Fibroblast of skin of scalp (primary cell): ENCODE measurements at regions not wholly inside any gene's neighbourhood (a gene's known extent, or its start where the extent isn't known, plus 50 kb on each side); places are given as distances from the start of the nearest gene placed in this dataset.

ENCODE experiments used
- DNase-seq: peaks from one replicate; pipeline ENCODE4 v3.0.0-alpha.2; 2013

DNA sequence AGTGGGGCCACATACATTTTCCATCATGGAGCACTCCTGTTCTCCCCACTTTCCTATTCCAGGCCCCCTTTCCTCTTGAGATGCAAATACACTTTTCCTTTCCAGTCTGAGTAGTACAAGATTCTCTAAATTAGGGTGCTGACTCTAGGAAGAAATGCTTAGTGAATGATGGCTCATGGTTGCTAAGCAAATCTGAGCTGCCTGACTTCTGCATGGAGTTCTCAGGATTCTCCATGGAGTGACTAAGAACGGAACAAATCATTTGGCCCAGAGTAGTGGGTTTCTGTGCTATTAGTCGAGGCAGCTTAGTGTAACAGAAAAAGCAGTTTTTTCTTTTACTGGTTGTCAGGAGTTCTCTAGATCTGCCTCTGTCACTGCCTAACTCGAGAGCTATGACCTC lies 65.4 kb upstream of the NTM start:
- DNase-seq, result no peak

DNA sequence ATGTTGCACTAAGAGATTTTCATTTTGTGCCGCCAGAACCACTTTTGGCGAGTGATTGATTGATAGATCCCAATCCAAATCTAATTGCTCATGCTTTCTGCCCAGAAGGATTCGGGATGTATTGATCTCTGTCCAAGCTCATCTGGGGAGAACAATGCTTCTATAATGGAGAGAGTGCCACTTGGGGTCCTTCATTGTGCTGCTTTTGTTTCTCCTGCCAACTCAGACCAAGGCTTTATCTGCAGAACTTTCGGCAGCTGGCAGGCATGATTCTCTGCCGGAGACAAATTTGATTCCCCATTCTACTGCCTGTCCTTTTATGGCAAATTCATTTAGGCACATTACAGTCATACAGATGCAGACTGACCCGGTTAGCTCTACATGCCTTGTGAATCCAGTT lies 62.9 kb upstream of the NTM start:
- no peak for DNase-seq

DNA sequence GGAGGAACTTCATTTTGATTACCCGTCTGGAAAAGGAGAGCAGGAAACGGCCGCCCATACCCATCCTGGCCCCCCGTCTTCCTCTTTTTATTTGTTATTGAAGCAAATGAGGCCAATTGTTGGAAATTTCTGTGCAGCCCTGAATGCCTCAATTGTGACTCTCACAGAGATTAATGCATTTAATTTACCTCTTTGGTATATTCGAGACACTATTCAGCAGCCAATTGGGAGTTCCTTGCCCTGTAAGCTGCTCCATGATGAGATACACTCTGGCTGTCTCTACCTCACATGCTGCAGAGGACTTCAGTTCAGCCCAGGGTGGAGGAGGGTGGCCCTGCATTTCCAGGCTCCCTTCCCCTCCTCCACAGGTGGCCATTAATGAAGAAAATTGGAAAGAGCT lies 60.6 kb upstream of the NTM start:
- DNase-seq, result no peak

DNA sequence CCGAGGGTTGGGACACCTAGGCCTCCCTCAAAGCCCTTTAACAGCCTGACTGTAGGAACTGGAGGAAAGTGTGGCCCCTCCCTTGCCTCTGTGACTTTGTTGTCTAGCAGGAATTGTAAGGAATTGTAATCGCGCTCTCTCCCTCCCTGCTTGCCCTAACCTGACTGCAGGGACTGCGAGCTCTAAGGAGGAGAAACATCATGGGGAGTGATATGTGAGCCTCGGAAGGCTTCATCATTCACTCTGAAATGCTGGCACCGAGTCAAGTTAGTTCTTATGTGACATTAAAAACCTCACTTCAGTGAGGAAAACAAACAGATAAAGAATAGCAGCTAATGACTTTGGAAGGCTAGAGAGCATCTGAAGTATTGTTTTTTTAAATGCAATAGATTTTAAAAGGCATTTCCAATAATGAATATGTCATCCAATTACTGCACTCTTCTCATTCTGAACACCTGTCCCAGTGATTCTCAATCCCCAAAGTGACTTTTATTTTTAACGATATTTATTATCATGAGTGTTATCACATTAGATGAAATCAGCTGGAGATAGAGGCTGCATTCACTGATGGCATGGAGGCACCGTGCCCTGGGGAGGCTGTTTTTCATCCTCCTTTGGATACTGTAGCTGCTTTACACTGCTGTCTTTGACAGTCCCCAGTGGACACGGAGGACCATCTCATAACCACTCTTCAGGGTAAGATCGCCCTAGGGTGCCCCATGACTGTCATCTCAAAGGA lies 58.5 kb upstream of the NTM start:
- DNase-seq, result no peak
